Spleen (tissue), 11 donors: ENCODE measurements at regions not wholly inside any gene's neighbourhood (a gene's known extent, or its start where the extent isn't known, plus 50 kb on each side); places are given as distances from the start of the nearest gene placed in this dataset.

Source experiments
- DNase-seq: peaks from one replicate; pipeline ENCODE4 v3.0.0-alpha.2; 2020
- H3K27ac ChIP-seq, 8 donors: fragments of 200-600 bp; sonication (generic) in 7 of 8; 1 replicate in 4 of 8; 2 replicates in 4 of 8; pipeline versions ENCODE4 v1.5.0 to v1.8.0; 2016 to 2021; ENCODE audit warnings: inconsistent platforms in 4 of 8, mild to moderate bottlenecking in 4 of 8, moderate library complexity in 1 of 8
- H3K27me3 ChIP-seq, 7 donors: fragments of 200-600 bp; sonication (generic) in 6 of 7; replicated peaks in 1 of 7; 1 replicate in 4 of 7; 2 replicates in 3 of 7; pipeline versions ENCODE4 v1.5.0 to v1.8.0; 2016 to 2021; ENCODE audit warnings: inconsistent platforms in 3 of 7, mild to moderate bottlenecking in 1 of 7
- H3K36me3 ChIP-seq, 6 donors: fragments of 200-600 bp; sonication (generic) in 5 of 6; 1 replicate in 4 of 6; 2 replicates in 2 of 6; pipeline versions ENCODE4 v1.5.0 to v1.8.0; 2016 to 2021; ENCODE audit warnings: inconsistent platforms in 2 of 6
- H3K4me1 ChIP-seq, 6 donors: fragments of 200-600 bp; sonication (generic) in 5 of 6; 1 replicate in 3 of 6; 2 replicates in 3 of 6; pipeline versions ENCODE4 v1.5.0 to v1.8.0; 2016 to 2021; ENCODE audit warnings: inconsistent platforms in 3 of 6
- H3K4me3 ChIP-seq, 8 donors: fragments of 200-600 bp; sonication (generic) in 7 of 8; 1 replicate in 4 of 8; 2 replicates in 4 of 8; pipeline versions ENCODE4 v1.5.0 to v1.8.0; 2016 to 2021; ENCODE audit warnings: inconsistent platforms in 4 of 8, mild to moderate bottlenecking in 4 of 8, moderate library complexity in 2 of 8
- H3K9me3 ChIP-seq, 8 donors: fragments of 200-600 bp; sonication (generic) in 7 of 8; 1 replicate in 4 of 8; 2 replicates in 4 of 8; pipeline versions ENCODE4 v1.5.0 to v1.8.0; 2016 to 2021; ENCODE audit warnings: inconsistent platforms in 4 of 8
- POLR2A ChIP-seq, 3 donors: fragments of 450-650 bp; IDR thresholded peaks; one replicate each; pipeline ENCODE4 v1.5.1; 2017; ENCODE audit warnings: antibody characterized with exemption in 3 of 3, mild to moderate bottlenecking in 1 of 3
- POLR2AphosphoS5 ChIP-seq, 3 donors: sonication (generic); formaldehyde crosslinking; IDR thresholded peaks; one replicate each; pipeline ENCODE4 v1.5.1; 2017; ENCODE audit warnings: antibody characterized with exemption in 3 of 3
- WGBS, 5 donors: extraction: QIAGEN DNeasy Blood & Tissue Kit in 3 of 5; methylation state at CpG; one replicate each; pipeline versions ENCODE4 v1.1.5 to v1.1.7; 2013 to 2018; 5-methylcytosine and 5-hydroxymethylcytosine counted together
- intact Hi-C: fragments of 100-400 bp; cut with DNase I; formaldehyde crosslinking; loops from one replicate; pipeline ENCODE4 v1.15.0; 2023; ENCODE audit warnings: low total_unique reads
- TF ChIP-seq, protein P1 (sequence below), 11 experiments: fragments of 200-600 bp in 7 of 11; fragments of 450-650 bp in 4 of 11; sonication (generic) in 4 of 11; IDR thresholded peaks in 8 of 11; conservative IDR thresholded peaks in 3 of 11; 1 replicate in 7 of 11; 2 replicates in 4 of 11; pipeline versions ENCODE4 v1.4.0 to v1.8.0; 2016 to 2021; ENCODE audit warnings: antibody characterized with exemption in 11 of 11, inconsistent platforms in 4 of 11, mild to moderate bottlenecking in 1 of 11
- donor health status: healthy with polysubstance abuse.
- donor health status: DM: no; HTN: no; CAD: no; lungs with moderate emphysema.
- donor health status: DM: no; HTN: no; CAD: no.
- donor health status: Bipolar disorder and iron deficiency.
- donor health status: healthy.
- donor health status: DM: no; HTN: no; CAD: no.
- donor health status: DM: yes; HTN: yes; CAD: no.

DNA sequence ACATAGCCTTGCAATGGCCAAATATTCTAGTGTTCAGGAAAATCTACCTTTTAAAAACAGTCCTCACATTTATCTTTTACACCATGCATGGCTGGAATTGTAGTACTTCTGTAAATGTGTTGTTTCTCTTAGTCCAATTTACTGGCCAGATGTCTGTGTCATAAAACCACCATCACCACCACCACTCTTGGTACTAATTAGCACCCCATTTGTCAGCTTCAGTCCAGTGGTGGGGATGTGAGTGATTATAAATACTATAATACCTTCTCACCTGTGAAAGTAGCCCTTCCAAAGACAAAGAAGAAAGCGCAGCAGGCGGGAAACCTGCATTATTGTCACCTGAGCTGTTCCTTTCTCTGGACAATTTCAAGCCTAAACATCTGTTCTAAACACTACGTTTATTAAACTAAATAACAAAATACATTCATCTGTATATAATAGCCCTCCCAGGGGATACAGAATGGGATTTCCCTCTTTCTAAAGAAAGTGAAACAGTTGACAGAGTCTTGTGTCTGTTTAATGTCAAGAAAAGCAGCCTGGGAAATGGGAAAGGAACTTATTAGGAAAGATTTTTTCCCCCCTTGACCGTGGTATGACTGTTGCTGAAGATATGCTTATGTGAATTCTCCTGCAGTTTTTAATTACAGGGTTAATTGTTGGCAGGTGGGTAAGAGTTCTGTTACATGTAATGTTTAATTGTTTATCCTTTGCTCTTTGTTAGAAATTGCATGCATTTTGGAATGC is 144.5 kb upstream of the NUDT12 start:
- Histone ChIP-seq H3K27ac (no peak overlapping the region), H3K9me3 (no peaks in the 10 kb centered on the region), H3K4me3 (no peak overlapping the region), H3K36me3 (no peaks in the 10 kb centered on the region), H3K27me3 (no peaks in the 10 kb centered on the region), H3K4me1 (no peaks in the 10 kb centered on the region)
- 67 to 83% (median 71%) methylated on average over 4 of the region's 4 CpGs for WGBS, 5 donors
- intact Hi-C loops, result no loop called here
- TF ChIP-seq POLR2A (IDR thresholded peaks at IDR 0.05) (no peak), POLR2AphosphoS5 (IDR thresholded peaks at IDR 0.05) (no peak)
- TF ChIP-seq, protein P1, sequence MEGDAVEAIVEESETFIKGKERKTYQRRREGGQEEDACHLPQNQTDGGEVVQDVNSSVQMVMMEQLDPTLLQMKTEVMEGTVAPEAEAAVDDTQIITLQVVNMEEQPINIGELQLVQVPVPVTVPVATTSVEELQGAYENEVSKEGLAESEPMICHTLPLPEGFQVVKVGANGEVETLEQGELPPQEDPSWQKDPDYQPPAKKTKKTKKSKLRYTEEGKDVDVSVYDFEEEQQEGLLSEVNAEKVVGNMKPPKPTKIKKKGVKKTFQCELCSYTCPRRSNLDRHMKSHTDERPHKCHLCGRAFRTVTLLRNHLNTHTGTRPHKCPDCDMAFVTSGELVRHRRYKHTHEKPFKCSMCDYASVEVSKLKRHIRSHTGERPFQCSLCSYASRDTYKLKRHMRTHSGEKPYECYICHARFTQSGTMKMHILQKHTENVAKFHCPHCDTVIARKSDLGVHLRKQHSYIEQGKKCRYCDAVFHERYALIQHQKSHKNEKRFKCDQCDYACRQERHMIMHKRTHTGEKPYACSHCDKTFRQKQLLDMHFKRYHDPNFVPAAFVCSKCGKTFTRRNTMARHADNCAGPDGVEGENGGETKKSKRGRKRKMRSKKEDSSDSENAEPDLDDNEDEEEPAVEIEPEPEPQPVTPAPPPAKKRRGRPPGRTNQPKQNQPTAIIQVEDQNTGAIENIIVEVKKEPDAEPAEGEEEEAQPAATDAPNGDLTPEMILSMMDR (IDR thresholded peaks at IDR 0.05 in 8 of 11, conservative IDR thresholded peaks at IDR 0.05 in 3 of 11), result no peak
- no peak for DNase-seq

- TF ChIP-seq POLR2AphosphoS5 (IDR thresholded peaks at IDR 0.05), result no peak
- TF ChIP-seq, protein P1 (IDR thresholded peaks at IDR 0.05 in 8 of 11, conservative IDR thresholded peaks at IDR 0.05 in 3 of 11), result no peak
- TF ChIP-seq POLR2A (IDR thresholded peaks at IDR 0.05), result no peak
- Histone ChIP-seq H3K4me3 (no peak overlapping the region), H3K4me1 (no peaks in the 10 kb centered on the region), H3K9me3 (no peaks in the 10 kb centered on the region), H3K36me3 (no peaks in the 10 kb centered on the region), H3K27ac (no peak overlapping the region), H3K27me3 (no peaks in the 10 kb centered on the region)
- intact Hi-C loops, result no loop called here
- no peak for DNase-seq
- 61 to 90% (median 70%) methylated on average over 3 of the region's 3 CpGs for whole genome bisulfite sequencing, 5 donors
Measured at GRCh38 chr5:103703617-103704016, 141.0 kb upstream of the NUDT12 start.

DNA sequence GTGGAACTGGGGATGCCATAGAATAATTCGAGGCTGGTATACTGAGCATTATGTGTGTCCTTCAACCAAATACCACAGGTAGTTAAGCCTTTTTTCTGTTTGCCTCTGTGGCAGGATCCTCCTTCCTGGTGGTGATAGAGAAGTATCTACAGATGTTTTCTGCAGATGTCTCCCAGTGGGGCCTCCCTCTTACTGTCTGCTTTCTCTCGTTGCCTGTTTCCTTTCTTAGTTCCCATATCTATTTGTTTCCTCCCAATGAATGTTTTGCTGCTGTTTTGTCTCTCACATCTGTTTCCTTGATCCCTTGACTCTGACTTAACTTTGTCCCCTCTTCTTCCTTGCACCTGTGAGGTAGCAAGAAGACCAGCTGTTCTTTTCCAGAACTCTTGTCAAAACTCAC is 130.9 kb upstream of the NUDT12 start:
- H3K4me1 ChIP-seq, result no peaks in the 10 kb centered on the region
- TF ChIP-seq POLR2AphosphoS5 (IDR thresholded peaks at IDR 0.05) (no peak), POLR2A (IDR thresholded peaks at IDR 0.05) (no peak)
- TF ChIP-seq, protein P1 (IDR thresholded peaks at IDR 0.05 in 8 of 11, conservative IDR thresholded peaks at IDR 0.05 in 3 of 11), result no peak
- DNase-seq, result no peak
- no peaks in the 10 kb centered on the region for H3K9me3 ChIP-seq
- 37 to 51% (median 46%) methylated on average over 2 of the region's 2 CpGs for WGBS, 5 donors
- H3K4me3 ChIP-seq, result no peak overlapping the region
- H3K27me3 ChIP-seq, result no peaks in the 10 kb centered on the region
- no peaks in the 10 kb centered on the region for H3K36me3 ChIP-seq
- intact Hi-C loops, result no loop called here
- H3K27ac ChIP-seq, result no peak overlapping the region

DNA sequence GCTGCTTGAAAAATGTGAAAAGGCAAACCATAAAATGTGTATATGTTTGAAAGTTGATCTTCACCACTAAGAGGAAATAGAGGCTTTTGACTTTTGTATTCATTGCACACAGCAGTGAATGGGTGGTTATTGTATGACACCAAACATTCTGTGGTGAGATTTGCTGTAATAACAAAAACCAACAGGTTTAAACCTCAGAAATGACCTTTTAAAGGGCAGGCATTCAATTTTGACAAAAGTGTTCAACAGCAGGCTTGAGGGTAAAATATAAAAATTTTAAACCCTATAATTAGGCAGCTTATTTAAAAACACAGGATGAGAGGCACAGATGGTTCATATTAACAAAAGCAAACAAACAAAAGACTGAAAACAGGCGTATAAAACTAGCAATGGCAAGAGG is 128.1 kb upstream of the NUDT12 start:
- H3K36me3 ChIP-seq, result no peaks in the 10 kb centered on the region
- DNase-seq, result no peak
- H3K27ac ChIP-seq, result no peak overlapping the region
- 65 to 93% (median 82%) methylated on average over 1 of the region's 1 CpG for WGBS, 5 donors
- no peak overlapping the region for H3K4me3 ChIP-seq
- no peaks in the 10 kb centered on the region for H3K27me3 ChIP-seq
- no peaks in the 10 kb centered on the region for H3K4me1 ChIP-seq
- intact Hi-C loops, result no loop called here
- TF ChIP-seq, protein P1 (IDR thresholded peaks at IDR 0.05 in 8 of 11, conservative IDR thresholded peaks at IDR 0.05 in 3 of 11), result no peak
- TF ChIP-seq POLR2AphosphoS5 (IDR thresholded peaks at IDR 0.05) (no peak), POLR2A (IDR thresholded peaks at IDR 0.05) (no peak)
- H3K9me3 ChIP-seq, result no peaks in the 10 kb centered on the region
